Smooth muscle cell (in vitro differentiated cells): ENCODE measurements at regions not wholly inside any gene's neighbourhood (a gene's known extent, or its start where the extent isn't known, plus 50 kb on each side); places are given as distances from the start of the nearest gene placed in this dataset.

Experiments
- DNase-seq: peaks from one replicate; lab custom pipeline; 2025; ENCODE audit not compliant: unreplicated experiment; lab: John Stamatoyannopoulos, UW
- H2AFZ ChIP-seq: fragments of 200-600 bp; sonication (generic); 2 replicates; pipeline ENCODE4 v1.6.0; 2016; ENCODE audit warnings: antibody characterized with exemption, low read depth, mild to moderate bottlenecking
- H3F3A ChIP-seq: fragments of 200-600 bp; sonication (generic); 2 replicates; pipeline ENCODE4 v1.6.0; 2017; ENCODE audit warnings: antibody characterized with exemption, low read depth
- H3K27ac ChIP-seq: fragments of 200-600 bp; sonication (generic); 2 replicates; pipeline ENCODE4 v1.5.1; 2016; ENCODE audit warnings: low read depth, mild to moderate bottlenecking
- H3K27me3 ChIP-seq: fragments of 200-600 bp; sonication (generic); 2 replicates; pipeline ENCODE4 v1.6.1; 2016; ENCODE audit warnings: low read depth, mild to moderate bottlenecking
- H3K36me3 ChIP-seq: fragments of 200-600 bp; sonication (generic); 2 replicates; pipeline ENCODE4 v1.5.1; 2016; ENCODE audit warnings: low read depth
- H3K4me1 ChIP-seq: fragments of 200-600 bp; sonication (generic); 2 replicates; pipeline ENCODE4 v1.5.1; 2016; ENCODE audit warnings: low read depth
- H3K4me2 ChIP-seq: fragments of 200-600 bp; sonication (generic); 2 replicates; pipeline ENCODE4 v1.6.0; 2016; ENCODE audit warnings: mild to moderate bottlenecking
- H3K4me3 ChIP-seq: fragments of 200-600 bp; sonication (generic); 2 replicates; pipeline ENCODE4 v1.5.1; 2016; ENCODE audit warnings: mild to moderate bottlenecking
- H3K79me2 ChIP-seq: fragments of 200-600 bp; sonication (generic); 2 replicates; pipeline ENCODE4 v1.6.0; 2016; ENCODE audit warnings: low read depth, mild to moderate bottlenecking
- H3K9ac ChIP-seq: fragments of 200-600 bp; sonication (generic); 2 replicates; pipeline ENCODE4 v1.6.0; 2016; ENCODE audit warnings: low read depth
- H3K9me3 ChIP-seq: fragments of 200-600 bp; sonication (generic); replicated peaks from 2 replicates; pipeline ENCODE4 v1.5.1; 2016; ENCODE audit warnings: low read depth
- H4K20me1 ChIP-seq: fragments of 200-600 bp; sonication (generic); 2 replicates; pipeline ENCODE4 v1.6.0; 2016; ENCODE audit warnings: low read depth
- CTCF ChIP-seq: fragments of 200-600 bp; sonication (generic); IDR thresholded peaks from 2 replicates; pipeline ENCODE4 v1.5.1; 2017; ENCODE audit warnings: borderline replicate concordance, mild to moderate bottlenecking, antibody characterized with exemption; ENCODE audit not compliant: insufficient read depth, poor library complexity, severe bottlenecking
- WGBS: methylation state at CpG from one replicate; pipeline ENCODE4 v1.1.7; 2016; ENCODE audit warnings: low lambda C conversion rate; 5-methylcytosine and 5-hydroxymethylcytosine counted together

DNA sequence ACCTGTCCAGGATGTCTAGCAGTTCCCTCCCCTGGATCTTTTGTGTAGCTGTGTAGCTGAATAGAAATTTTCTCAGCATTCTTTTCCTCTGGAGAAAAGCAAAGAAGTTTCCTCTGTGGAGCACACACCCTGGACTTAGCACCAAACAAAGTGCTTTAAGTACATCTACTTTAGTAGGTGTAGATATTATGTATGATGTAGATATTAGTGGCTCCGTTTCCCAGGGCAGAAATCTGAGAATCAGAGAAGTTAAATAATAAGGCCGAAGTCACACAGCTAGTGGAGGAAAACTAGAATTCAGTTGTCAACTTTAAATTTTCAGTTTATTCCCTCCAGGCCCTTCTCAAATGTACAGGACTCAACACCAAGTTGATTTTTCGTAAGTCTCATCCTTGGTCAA, 401.7 kb upstream of the NR2F2 start:
- no peak overlapping the region for H3K4me3 ChIP-seq
- H3F3A ChIP-seq: no peaks in the 10 kb centered on the region
- TF ChIP-seq CTCF: no peak
- 91% methylated on average over 3 of the region's 3 CpGs for WGBS
- no peaks in the 10 kb centered on the region for H3K36me3 ChIP-seq
- no peak overlapping the region for H2AFZ ChIP-seq
- no peak for DNase-seq
- H3K79me2 ChIP-seq: no peaks in the 10 kb centered on the region
- peaks cover 14% of the 10 kb centered on the region for H3K27me3 ChIP-seq
- H3K9ac ChIP-seq: no peak overlapping the region
- no peak overlapping the region for H3K4me2 ChIP-seq
- H3K27ac ChIP-seq: no peak overlapping the region
- H4K20me1 ChIP-seq: no peaks in the 10 kb centered on the region
- H3K4me1 ChIP-seq: peaks cover 14% of the 10 kb centered on the region
- no peaks in the 10 kb centered on the region for H3K9me3 ChIP-seq

DNA sequence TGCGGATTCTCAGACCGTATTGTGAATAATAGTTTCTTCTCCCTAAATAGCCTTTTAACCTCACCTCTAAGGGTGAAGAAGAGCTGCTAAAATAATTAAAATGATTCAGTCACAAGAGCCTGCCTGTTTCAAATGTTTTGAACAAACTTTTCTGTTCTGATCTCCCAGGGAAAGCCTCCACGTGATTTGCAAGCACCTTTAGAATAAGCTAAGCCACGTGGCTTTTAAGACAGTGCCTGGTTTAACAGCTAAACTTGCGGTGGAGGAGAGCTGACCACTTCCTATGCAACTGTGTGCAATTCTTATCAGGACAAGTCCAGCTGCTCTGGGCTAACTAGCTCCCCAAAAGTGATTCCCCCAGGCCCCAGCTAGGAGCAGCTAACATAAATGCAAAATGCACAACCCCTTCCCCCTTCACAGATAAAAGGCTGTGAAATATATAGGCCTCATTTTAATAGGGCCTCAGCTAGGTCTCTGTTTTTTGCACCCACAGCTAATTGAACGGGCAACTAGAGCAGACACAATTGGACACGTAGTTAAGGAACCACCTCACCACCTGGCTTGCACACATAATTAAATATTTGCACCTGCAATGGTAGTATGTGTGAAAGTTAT, 401.2 kb upstream of the NR2F2 start:
- TF ChIP-seq CTCF: no peak
- no peak overlapping the region for H3K9ac ChIP-seq
- H3K79me2 ChIP-seq: no peaks in the 10 kb centered on the region
- no peaks in the 10 kb centered on the region for H4K20me1 ChIP-seq
- H3K9me3 ChIP-seq: no peaks in the 10 kb centered on the region
- no peak overlapping the region for H3K27ac ChIP-seq
- no peaks in the 10 kb centered on the region for H3F3A ChIP-seq
- H3K4me3 ChIP-seq: no peak overlapping the region
- H3K27me3 ChIP-seq: peaks cover 14% of the 10 kb centered on the region
- H3K4me1 ChIP-seq: peaks cover 14% of the 10 kb centered on the region
- WGBS: 54% methylated on average over 7 of the region's 7 CpGs
- no peak overlapping the region for H2AFZ ChIP-seq
- no peaks in the 10 kb centered on the region for H3K36me3 ChIP-seq
- DNase-seq: no peak
- peak overlapping the region; percentile 14 for H3K4me2 ChIP-seq

GRCh38 chr15:95930659-95931375, 399.7 kb upstream of the NR2F2 start:
- 62% methylated on average over 10 of the region's 10 CpGs for WGBS
- Histone ChIP-seq H3K4me3 (no peak overlapping the region), H2AFZ (no peak overlapping the region), H3K4me2 (no peak overlapping the region), H3K27ac (no peak overlapping the region), H3K79me2 (no peaks in the 10 kb centered on the region), H3K36me3 (no peaks in the 10 kb centered on the region), H3K9me3 (no peaks in the 10 kb centered on the region), H3K4me1 (peaks cover 14% of the 10 kb centered on the region), H4K20me1 (no peaks in the 10 kb centered on the region), H3K9ac (no peak overlapping the region), H3F3A (no peaks in the 10 kb centered on the region), H3K27me3 (peaks cover 11% of the 10 kb centered on the region)
- no peak for DNase-seq
- TF ChIP-seq CTCF: no peak

- Histone ChIP-seq H4K20me1 (no peaks in the 10 kb centered on the region), H3K36me3 (no peaks in the 10 kb centered on the region), H3K4me3 (no peak overlapping the region), H2AFZ (no peak overlapping the region), H3K27me3 (peaks cover 11% of the 10 kb centered on the region), H3K9ac (no peak overlapping the region), H3K79me2 (no peaks in the 10 kb centered on the region), H3K4me2 (no peak overlapping the region), H3K9me3 (no peaks in the 10 kb centered on the region), H3F3A (peaks cover under 1% of the 10 kb centered on the region), H3K27ac (no peak overlapping the region), H3K4me1 (peaks cover 14% of the 10 kb centered on the region)
- DNase-seq: no peak
- WGBS: 93% methylated on average over 3 of the region's 3 CpGs
- no peak for TF ChIP-seq CTCF
Observed at GRCh38 chr15:95931619-95932018, 398.9 kb upstream of the NR2F2 start.
